H9 (cell line): ENCODE measurements at regions not wholly inside any gene's neighbourhood (a gene's known extent, or its start where the extent isn't known, plus 50 kb on each side); places are given as distances from the start of the nearest gene placed in this dataset.

ENCODE experiments used
- DNase-seq: peaks from one replicate; pipeline ENCODE4 v3.0.0-alpha.2; 2017
- H2AFZ ChIP-seq: one replicate; pipeline ENCODE4 v1.6.1; 2013; ENCODE audit warnings: mild to moderate bottlenecking, low read length, control low read depth, moderate library complexity
- H2AK5ac ChIP-seq: 2 replicates; pipeline ENCODE4 v1.6.1; 2013; ENCODE audit warnings: low read length, control low read depth, mixed read lengths; ENCODE audit not compliant: insufficient read length
- H2BK120ac ChIP-seq: one replicate; pipeline ENCODE4 v1.6.1; 2013; ENCODE audit warnings: low read depth, mild to moderate bottlenecking, low read length, control low read depth, inconsistent platforms; ENCODE audit not compliant: poor library complexity, severe bottlenecking
- H2BK12ac ChIP-seq: 2 replicates; pipeline ENCODE4 v1.6.1; 2013; ENCODE audit warnings: low read length, control low read depth, mixed read lengths, low read depth; ENCODE audit not compliant: insufficient read length
- H2BK15ac ChIP-seq: 2 replicates; pipeline ENCODE4 v1.6.1; 2013; ENCODE audit warnings: low read depth, low read length, control low read depth
- H2BK20ac ChIP-seq: one replicate; pipeline ENCODE4 v1.6.1; 2013; ENCODE audit warnings: low read depth, mild to moderate bottlenecking, low read length, control low read depth, inconsistent platforms; ENCODE audit not compliant: poor library complexity, severe bottlenecking
- H2BK5ac ChIP-seq: 2 replicates; pipeline ENCODE4 v1.6.1; 2013; ENCODE audit warnings: low read length, control low read depth, mixed read lengths; ENCODE audit not compliant: insufficient read length
- H3K14ac ChIP-seq: 2 replicates; pipeline ENCODE4 v1.6.1; 2013; ENCODE audit warnings: low read length, control low read depth; ENCODE audit not compliant: insufficient read depth
- H3K18ac ChIP-seq: 2 replicates; pipeline ENCODE4 v1.6.1; 2013; ENCODE audit warnings: low read depth, mild to moderate bottlenecking, mixed read lengths, low read length, control low read depth; ENCODE audit not compliant: insufficient read length
- H3K23ac ChIP-seq: 2 replicates; pipeline ENCODE4 v1.6.1; 2013; ENCODE audit warnings: low read length, control low read depth, mixed read lengths, low read depth; ENCODE audit not compliant: insufficient read length
- H3K23me2 ChIP-seq: 2 replicates; pipeline ENCODE4 v1.6.1; 2013; ENCODE audit warnings: low read depth, mild to moderate bottlenecking, mixed read lengths, low read length, control low read depth; ENCODE audit not compliant: insufficient read length, poor library complexity, severe bottlenecking
- H3K27ac ChIP-seq: 2 replicates; pipeline ENCODE4 v1.5.1; 2013; ENCODE audit warnings: low read length, control low read depth, mixed read lengths, low read depth; ENCODE audit not compliant: insufficient read length
- H3K27me3 ChIP-seq: 2 replicates; pipeline ENCODE4 v1.6.1; 2013; ENCODE audit warnings: low read length, control low read depth, inconsistent platforms; ENCODE audit not compliant: insufficient read depth
- H3K4ac ChIP-seq: 2 replicates; pipeline ENCODE4 v1.6.1; 2013; ENCODE audit warnings: low read depth, mild to moderate bottlenecking, control low read depth, inconsistent platforms, low read length, moderate library complexity
- H3K4me1 ChIP-seq: 2 replicates; pipeline ENCODE4 v1.6.1; 2013; ENCODE audit warnings: low read length, control low read depth, inconsistent platforms; ENCODE audit not compliant: insufficient read depth
- H3K4me2 ChIP-seq: 2 replicates; pipeline ENCODE4 v1.6.1; 2013; ENCODE audit warnings: low read length, control low read depth, mixed read lengths; ENCODE audit not compliant: insufficient read length, insufficient read depth
- H3K56ac ChIP-seq: 2 replicates; pipeline ENCODE4 v1.6.1; 2013; ENCODE audit warnings: low read depth, mild to moderate bottlenecking, mixed read lengths, low read length, control low read depth; ENCODE audit not compliant: insufficient read length
- H3K79me1 ChIP-seq: 2 replicates; pipeline ENCODE4 v1.6.1; 2013; ENCODE audit warnings: low read depth, mild to moderate bottlenecking, moderate library complexity, low read length, control low read depth, inconsistent platforms; ENCODE audit not compliant: insufficient read depth, poor library complexity, severe bottlenecking
- H3K79me2 ChIP-seq: 2 replicates; pipeline ENCODE4 v1.6.1; 2013; ENCODE audit warnings: low read length, control low read depth, inconsistent platforms; ENCODE audit not compliant: insufficient read depth
- H3K9ac ChIP-seq: 2 replicates; pipeline ENCODE4 v1.6.1; 2013; ENCODE audit warnings: low read length, control low read depth, mixed read lengths; ENCODE audit not compliant: insufficient read length; ENCODE audit errors: extremely low read depth
- H3K9me3 ChIP-seq: one replicate; pipeline ENCODE4 v1.6.1; 2013; ENCODE audit warnings: low read depth, low read length, inconsistent platforms; ENCODE audit not compliant: control insufficient read depth
- H3T11ph ChIP-seq: one replicate; pipeline ENCODE4 v1.6.1; 2013; ENCODE audit warnings: mild to moderate bottlenecking, low read length, control low read depth, inconsistent platforms
- H4K20me1 ChIP-seq: one replicate; pipeline ENCODE4 v1.6.1; 2013; ENCODE audit not compliant: control insufficient read depth, insufficient read length, insufficient read depth
- H4K5ac ChIP-seq: 2 replicates; pipeline ENCODE4 v1.6.1; 2013; ENCODE audit warnings: low read depth, mild to moderate bottlenecking, mixed read lengths, low read length, control low read depth; ENCODE audit not compliant: insufficient read length
- H4K8ac ChIP-seq: replicated peaks from 2 replicates; pipeline ENCODE4 v1.6.1; 2013; ENCODE audit warnings: low read length, control low read depth, mixed read lengths, low read depth; ENCODE audit not compliant: insufficient read length
- H4K91ac ChIP-seq: 2 replicates; pipeline ENCODE4 v1.6.1; 2013; ENCODE audit warnings: low read depth, mild to moderate bottlenecking, moderate library complexity, mixed read lengths, low read length, control low read depth; ENCODE audit not compliant: insufficient read length
- H3K27ac Mint-ChIP-seq, 3 experiments: 2 replicates in 2 of 3; 3 replicates in 1 of 3; pipeline ENCODE4 v1.8.0; 2020 to 2021; ENCODE audit warnings: mixed read lengths in 3 of 3, mild to moderate bottlenecking in 1 of 3, moderate library complexity in 1 of 3
- H3K27me3 Mint-ChIP-seq: 2 replicates; pipeline ENCODE4 v1.8.0; 2021; ENCODE audit warnings: low read depth, mild to moderate bottlenecking, moderate library complexity, mixed read lengths
- H3K36me3 Mint-ChIP-seq, 3 experiments: 2 replicates in 2 of 3; 3 replicates in 1 of 3; pipeline ENCODE4 v1.8.0; 2020 to 2021; ENCODE audit warnings: low read depth in 3 of 3, mixed read lengths in 3 of 3; ENCODE audit not compliant: insufficient read depth in 1 of 3
- H3K4me1 Mint-ChIP-seq, 2 experiments: 2 replicates each; pipeline ENCODE4 v1.8.0; 2020; ENCODE audit warnings: mixed read lengths in 2 of 2
- H3K4me3 Mint-ChIP-seq, 2 experiments: 2 replicates in 1 of 2; 3 replicates in 1 of 2; pipeline ENCODE4 v1.8.0; 2020 to 2021; ENCODE audit warnings: mild to moderate bottlenecking in 2 of 2, mixed read lengths in 2 of 2, moderate library complexity in 1 of 2
- H3K9me3 Mint-ChIP-seq, 2 experiments: 2 replicates in 1 of 2; 3 replicates in 1 of 2; pipeline ENCODE4 v1.8.0; 2020; ENCODE audit warnings: mild to moderate bottlenecking in 2 of 2, mixed read lengths in 2 of 2, moderate library complexity in 1 of 2
- CTCF ChIP-seq: fragments of 200-600 bp; sonication (generic); conservative IDR thresholded peaks from 3 replicates; pipeline ENCODE4 v1.8.0; 2021; ENCODE audit warnings: antibody characterized with exemption, mild to moderate bottlenecking
- WGBS: extraction: QIAGEN DNeasy Blood & Tissue Kit; methylation state at CpG from one replicate; pipeline ENCODE4 v1.1.7; 2013; ENCODE audit warnings: missing lambda C conversion rate, low lambda C conversion rate, mixed read lengths; ENCODE audit not compliant: insufficient read length; ENCODE audit errors: extremely low coverage; 5-methylcytosine and 5-hydroxymethylcytosine counted together

- Histone ChIP-seq H3K56ac (no peak overlapping the region), H2BK20ac (no peak overlapping the region), H3K27ac (no peak overlapping the region), H3K79me1 (no peaks in the 10 kb centered on the region), H4K91ac (no peak overlapping the region), H3K9me3 (no peaks in the 10 kb centered on the region), H3K23ac (no peak overlapping the region), H3K18ac (no peak overlapping the region), H3K79me2 (no peaks in the 10 kb centered on the region), H2BK120ac (no peak overlapping the region), H4K5ac (no peak overlapping the region), H2BK15ac (no peak overlapping the region), H3K27me3 (no peaks in the 10 kb centered on the region), H3K14ac (no peak overlapping the region), H4K20me1 (no peaks in the 10 kb centered on the region), H3K23me2 (no peaks in the 10 kb centered on the region), H3K4me1 (peaks cover 5% of the 10 kb centered on the region; the same call in 1 of the 2 replicates), H3T11ph (no peak overlapping the region), H2AFZ (no peak overlapping the region), H2AK5ac (no peak overlapping the region), H2BK5ac (no peak overlapping the region), H4K8ac (no peak overlapping the region), H2BK12ac (no peak overlapping the region), H3K4me2 (no peak overlapping the region), H3K9ac (no peak overlapping the region), H3K4ac (no peak overlapping the region)
- Mint-ChIP-seq H3K4me3 (no peak overlapping the region), H3K9me3 (peaks cover 3 to 8% of the 10 kb centered on the region in 2 experiments; a peak in 2 of 5 replicates), H3K36me3 (peaks cover 0 to 4% (median 2%) of the 10 kb centered on the region in 3 experiments; a peak in 3 of 7 replicates), H3K27me3 (no peaks in the 10 kb centered on the region), H3K4me1 (peaks cover 14 to 16% of the 10 kb centered on the region in 2 experiments), H3K27ac (0 out of 7 replicates have a peak overlapping the region, but pooled peaks of 1 of the 3 experiments have one; percentile 62)
- no peak for TF ChIP-seq CTCF
- WGBS, result no CpG with 5 or more reads among the region's 11 CpGs
- DNase-seq, result no peak
These were observed 51.6 kb upstream of the UBL3 start for GRCh38 chr13:29901710-29902631.
